SU-DHL-6 (cell line): ENCODE measurements at regions not wholly inside any gene's neighbourhood (a gene's known extent, or its start where the extent isn't known, plus 50 kb on each side); places are given as distances from the start of the nearest gene placed in this dataset.

Experiments used
- H2AFZ ChIP-seq: fragments of 200-600 bp; sonication (generic); 2 replicates; pipeline ENCODE4 v1.6.1; 2014; ENCODE audit warnings: low read depth, mild to moderate bottlenecking, moderate library complexity, mixed read lengths, antibody characterized with exemption, low read length; ENCODE audit not compliant: severe bottlenecking
- H3F3A ChIP-seq: fragments of 200-600 bp; shearing (Covaris generic); 2 replicates; pipeline ENCODE4 v1.6.0; 2016; ENCODE audit warnings: antibody characterized with exemption, mild to moderate bottlenecking; ENCODE audit not compliant: insufficient read depth
- H3K27ac ChIP-seq: fragments of 200-600 bp; sonication (generic); 2 replicates; pipeline ENCODE4 v1.5.1; 2016; ENCODE audit warnings: low read depth, mild to moderate bottlenecking, low read length, moderate library complexity, mixed read lengths
- H3K27me3 ChIP-seq: fragments of 200-600 bp; sonication (generic), shearing (Covaris generic); 2 replicates; pipeline ENCODE4 v1.6.0; 2014; ENCODE audit warnings: mild to moderate bottlenecking, low read length
- H3K36me3 ChIP-seq: fragments of 200-600 bp; sonication (generic); 2 replicates; pipeline ENCODE4 v1.6.1; 2014; ENCODE audit warnings: mild to moderate bottlenecking, low read length, mixed read lengths
- H3K4me2 ChIP-seq: fragments of 300-600, 200-600 bp; shearing (Covaris generic), sonication (generic); 2 replicates; pipeline ENCODE4 v1.6.0; 2014; ENCODE audit warnings: low read length, low read depth, mild to moderate bottlenecking; ENCODE audit not compliant: poor library complexity, severe bottlenecking
- H3K4me3 ChIP-seq: fragments of 200-600 bp; sonication (generic); 2 replicates; pipeline ENCODE4 v1.5.1; 2014; ENCODE audit warnings: antibody characterized with exemption, low read length, mild to moderate bottlenecking, mixed read lengths; ENCODE audit not compliant: insufficient read depth, poor library complexity, severe bottlenecking
- H3K79me2 ChIP-seq: fragments of 200-600 bp; sonication (generic); 2 replicates; pipeline ENCODE4 v1.6.1; 2014; ENCODE audit warnings: mild to moderate bottlenecking, low read length, moderate library complexity; ENCODE audit not compliant: insufficient read depth
- H3K9ac ChIP-seq: fragments of 200-600 bp; sonication (generic); 2 replicates; pipeline ENCODE4 v1.7.0; 2014; ENCODE audit warnings: mild to moderate bottlenecking, low read length
- H3K9me2 ChIP-seq: fragments of 200-600 bp; sonication (generic); replicated peaks from 2 replicates; pipeline ENCODE4 v1.6.1; 2014; ENCODE audit warnings: low read length; ENCODE audit not compliant: insufficient read depth
- H3K9me3 ChIP-seq: fragments of 200-600 bp; sonication (generic); 2 replicates; pipeline ENCODE4 v1.6.1; 2014; ENCODE audit warnings: low read length, mixed read lengths; ENCODE audit not compliant: insufficient read depth
- H4K20me1 ChIP-seq: fragments of 200-600 bp; sonication (generic); 2 replicates; pipeline ENCODE4 v1.6.1; 2014; ENCODE audit warnings: low read depth, mild to moderate bottlenecking, antibody characterized with exemption, low read length, moderate library complexity, mixed read lengths
- CTCF ChIP-seq: fragments of 200-600 bp; sonication (generic); IDR thresholded peaks from one replicate; pipeline ENCODE4 v1.5.1; 2017; ENCODE audit warnings: antibody characterized with exemption, mild to moderate bottlenecking, low read length, moderate library complexity; ENCODE audit not compliant: insufficient read depth, poor library complexity, severe bottlenecking
- EZH2phosphoT487 ChIP-seq: fragments of 200-600 bp; sonication (generic), shearing (Covaris generic); conservative IDR thresholded peaks from 2 replicates; pipeline ENCODE4 v1.6.1; 2018; ENCODE audit warnings: mild to moderate bottlenecking, antibody characterized with exemption, low read length, moderate library complexity, mixed read lengths

- no peaks in the 10 kb centered on the region for H3K79me2 ChIP-seq
- no peak overlapping the region for H3K9ac ChIP-seq
- H3K27ac ChIP-seq = no peak overlapping the region
- no peak overlapping the region for H3K4me2 ChIP-seq
- TF ChIP-seq EZH2phosphoT487 (no peak), CTCF (no peak)
- H2AFZ ChIP-seq = no peak overlapping the region
- no peaks in the 10 kb centered on the region for H4K20me1 ChIP-seq
- no peaks in the 10 kb centered on the region for H3K27me3 ChIP-seq
- no peaks in the 10 kb centered on the region for H3K9me2 ChIP-seq
- H3K36me3 ChIP-seq = no peaks in the 10 kb centered on the region
- no peaks in the 10 kb centered on the region for H3K9me3 ChIP-seq
- H3F3A ChIP-seq = no peaks in the 10 kb centered on the region
- H3K4me3 ChIP-seq = no peak overlapping the region
Measured at GRCh38 chr13:34422956-34423355, 519.1 kb upstream of the NBEA start.

- Histone ChIP-seq H3K79me2 (no peaks in the 10 kb centered on the region), H4K20me1 (no peaks in the 10 kb centered on the region), H2AFZ (no peak overlapping the region), H3K27ac (no peak overlapping the region), H3K4me2 (no peak overlapping the region), H3K4me3 (no peak overlapping the region), H3K9ac (no peak overlapping the region), H3F3A (no peaks in the 10 kb centered on the region), H3K9me3 (no peaks in the 10 kb centered on the region), H3K27me3 (no peaks in the 10 kb centered on the region), H3K36me3 (no peaks in the 10 kb centered on the region), H3K9me2 (no peaks in the 10 kb centered on the region)
- TF ChIP-seq CTCF = no peak
- TF ChIP-seq EZH2phosphoT487 = no peak
Measured at GRCh38 chr13:34425327-34425949, 516.6 kb upstream of the NBEA start.

GRCh38 chr13:34428911-34429310 lies 513.2 kb upstream of the NBEA start:
- no peak for TF ChIP-seq CTCF
- no peak for TF ChIP-seq EZH2phosphoT487
- H3K27me3 ChIP-seq = no peaks in the 10 kb centered on the region
- H3K9me2 ChIP-seq = no peaks in the 10 kb centered on the region
- no peaks in the 10 kb centered on the region for H3K79me2 ChIP-seq
- H3F3A ChIP-seq = no peaks in the 10 kb centered on the region
- no peaks in the 10 kb centered on the region for H3K9me3 ChIP-seq
- no peak overlapping the region for H3K4me2 ChIP-seq
- H3K9ac ChIP-seq = no peak overlapping the region
- H3K36me3 ChIP-seq = no peaks in the 10 kb centered on the region
- H4K20me1 ChIP-seq = no peaks in the 10 kb centered on the region
- H3K4me3 ChIP-seq = no peak overlapping the region
- H3K27ac ChIP-seq = no peak overlapping the region
- H2AFZ ChIP-seq = no peak overlapping the region
